Thyroid gland (tissue), 4 donors: ENCODE measurements at regions not wholly inside any gene's neighbourhood (a gene's known extent, or its start where the extent isn't known, plus 50 kb on each side); places are given as distances from the start of the nearest gene placed in this dataset.

Experiments
- CTCF ChIP-seq, 6 experiments: fragments of 200-600 bp in 3 of 6; fragments of 450-650 bp in 3 of 6; sonication (generic) in 3 of 6; IDR thresholded peaks; one replicate each; pipeline ENCODE4 v1.5.1; 2016 to 2019; ENCODE audit warnings: antibody characterized with exemption in 6 of 6, mild to moderate bottlenecking in 2 of 6, inconsistent platforms in 1 of 6, moderate library complexity in 1 of 6
- POLR2A ChIP-seq, 2 donors: fragments of 450-650 bp; IDR thresholded peaks; one replicate each; pipeline ENCODE4 v1.6.1; 2017; ENCODE audit warnings: antibody characterized with exemption in 2 of 2, mild to moderate bottlenecking in 2 of 2, moderate library complexity in 1 of 2

GRCh38 chr9:115276621-115277020 is 158.7 kb upstream of the TNC start:
- no peak for TF ChIP-seq CTCF (IDR thresholded peaks at IDR 0.05)
- no peak for TF ChIP-seq POLR2A (IDR thresholded peaks at IDR 0.05)
